ENCODE measurements at regions not wholly inside any gene's neighbourhood (a gene's known extent, or its start where the extent isn't known, plus 50 kb on each side); places are given as distances from the start of the nearest gene placed in this dataset.
A peak's percentile ranks its signal among the peaks of the same experiment; 100 is the strongest.

DNA sequence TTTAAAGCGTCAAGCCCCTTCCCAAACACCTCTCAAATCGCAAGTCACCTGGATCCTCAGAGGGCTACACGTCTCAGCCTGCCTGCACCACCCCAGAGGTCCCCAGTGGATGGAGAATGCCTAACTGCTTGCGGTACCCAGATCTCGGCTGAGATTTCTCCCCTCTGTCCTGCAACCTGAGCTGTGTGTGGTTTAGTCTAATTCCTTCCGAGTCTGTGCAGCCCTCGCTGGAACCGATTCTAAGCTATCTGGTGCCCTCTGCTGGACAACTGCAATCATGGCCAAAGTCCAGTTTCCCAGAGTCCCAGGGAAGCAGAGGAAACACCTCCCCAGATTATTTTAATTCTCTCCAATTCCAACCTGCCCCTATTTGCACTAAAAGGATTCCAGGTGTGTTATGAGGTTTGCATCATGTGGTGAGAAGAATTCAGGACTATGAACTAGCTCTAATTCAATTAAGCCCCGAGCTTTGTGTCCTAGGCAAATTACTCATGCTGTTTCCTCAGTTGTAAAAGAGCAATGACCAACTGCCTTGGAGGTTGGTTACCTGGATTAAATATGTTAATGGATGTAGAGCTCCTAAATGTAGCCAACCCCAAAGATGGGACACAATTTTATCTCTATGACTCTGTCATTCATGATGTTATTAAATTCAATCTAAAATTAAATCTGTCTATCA lies 276.1 kb upstream of the NCKAP5 start:
- TF ChIP-seq, protein P1, sequence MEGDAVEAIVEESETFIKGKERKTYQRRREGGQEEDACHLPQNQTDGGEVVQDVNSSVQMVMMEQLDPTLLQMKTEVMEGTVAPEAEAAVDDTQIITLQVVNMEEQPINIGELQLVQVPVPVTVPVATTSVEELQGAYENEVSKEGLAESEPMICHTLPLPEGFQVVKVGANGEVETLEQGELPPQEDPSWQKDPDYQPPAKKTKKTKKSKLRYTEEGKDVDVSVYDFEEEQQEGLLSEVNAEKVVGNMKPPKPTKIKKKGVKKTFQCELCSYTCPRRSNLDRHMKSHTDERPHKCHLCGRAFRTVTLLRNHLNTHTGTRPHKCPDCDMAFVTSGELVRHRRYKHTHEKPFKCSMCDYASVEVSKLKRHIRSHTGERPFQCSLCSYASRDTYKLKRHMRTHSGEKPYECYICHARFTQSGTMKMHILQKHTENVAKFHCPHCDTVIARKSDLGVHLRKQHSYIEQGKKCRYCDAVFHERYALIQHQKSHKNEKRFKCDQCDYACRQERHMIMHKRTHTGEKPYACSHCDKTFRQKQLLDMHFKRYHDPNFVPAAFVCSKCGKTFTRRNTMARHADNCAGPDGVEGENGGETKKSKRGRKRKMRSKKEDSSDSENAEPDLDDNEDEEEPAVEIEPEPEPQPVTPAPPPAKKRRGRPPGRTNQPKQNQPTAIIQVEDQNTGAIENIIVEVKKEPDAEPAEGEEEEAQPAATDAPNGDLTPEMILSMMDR (conservative IDR thresholded peaks at IDR 0.05 in 1 of 2, IDR thresholded peaks at IDR 0.05 in 1 of 2; ENCODE audit: extremely low read depth in 1 of 2, insufficient read depth in 1 of 2, low read depth in 1 of 2, low read length in 2 of 2) = peak; percentile 85 to 92
- TF ChIP-seq EZH2 (IDR thresholded peaks at IDR 0.05; ENCODE audit: borderline replicate concordance, low read length) = no peak

All from mammary epithelial cell (primary cell).